Liver (tissue), 8 donors: ENCODE measurements at regions not wholly inside any gene's neighbourhood (a gene's known extent, or its start where the extent isn't known, plus 50 kb on each side); places are given as distances from the start of the nearest gene placed in this dataset.

Experiments
- DNase-seq: peaks from one replicate; pipeline ENCODE4 v3.0.0-alpha.2; 2017; ENCODE audit warnings: low spot score
- H3K27ac ChIP-seq, 2 donors: one replicate each; pipeline ENCODE4 v1.7.0; 2013; ENCODE audit warnings: inconsistent platforms in 2 of 2, low read length in 2 of 2, control low read depth in 1 of 2, low read depth in 1 of 2, mild to moderate bottlenecking in 1 of 2
- H3K27me3 ChIP-seq, 4 donors: one replicate each; pipeline versions ENCODE4 v1.6.1 to v1.7.0; 2013; ENCODE audit warnings: low read length in 3 of 4, inconsistent platforms in 1 of 4, mild to moderate bottlenecking in 1 of 4, moderate library complexity in 1 of 4; ENCODE audit not compliant: control insufficient read depth in 4 of 4, insufficient read depth in 4 of 4
- H3K36me3 ChIP-seq, 4 donors: one replicate each; pipeline versions ENCODE4 v1.6.1 to v1.7.0; 2013; ENCODE audit warnings: low read length in 3 of 4, mild to moderate bottlenecking in 3 of 4, low read depth in 1 of 4, moderate library complexity in 1 of 4; ENCODE audit not compliant: control insufficient read depth in 4 of 4, insufficient read depth in 3 of 4
- H3K4me1 ChIP-seq, 4 donors: one replicate each; pipeline versions ENCODE4 v1.6.1 to v1.7.0; 2013; ENCODE audit warnings: low read length in 3 of 4, mild to moderate bottlenecking in 3 of 4, moderate library complexity in 1 of 4; ENCODE audit not compliant: control insufficient read depth in 4 of 4, insufficient read depth in 4 of 4
- H3K4me3 ChIP-seq, 3 donors: one replicate each; pipeline versions ENCODE4 v1.6.1 to v1.7.0; 2013; ENCODE audit warnings: low read length in 3 of 3, control low read depth in 1 of 3, low read depth in 1 of 3, mild to moderate bottlenecking in 1 of 3
- H3K9ac ChIP-seq, 2 donors: one replicate each; pipeline ENCODE4 v1.7.0; 2013; ENCODE audit warnings: low read length in 2 of 2, mild to moderate bottlenecking in 2 of 2, moderate library complexity in 2 of 2, control low read depth in 1 of 2, low read depth in 1 of 2
- H3K9me3 ChIP-seq, 4 donors: one replicate each; pipeline versions ENCODE4 v1.6.1 to v1.7.0; 2013; ENCODE audit warnings: low read length in 3 of 4; ENCODE audit not compliant: control insufficient read depth in 4 of 4
- EGR1 ChIP-seq, 2 donors: IDR thresholded peaks; 2 replicates each; pipeline ENCODE4 v1.6.1; 2016 to 2018; ENCODE audit warnings: antibody characterized with exemption in 2 of 2, low read depth in 2 of 2
- FOXA1 ChIP-seq: IDR thresholded peaks from 2 replicates; pipeline ENCODE4 v1.6.1; 2016; ENCODE audit warnings: antibody characterized with exemption
- FOXA2 ChIP-seq: IDR thresholded peaks from 2 replicates; pipeline ENCODE4 v1.6.1; 2016; ENCODE audit warnings: antibody characterized with exemption
- GABPA ChIP-seq, 2 donors: IDR thresholded peaks in 1 of 2; conservative IDR thresholded peaks in 1 of 2; 2 replicates each; pipeline ENCODE4 v1.6.1; 2016; ENCODE audit warnings: antibody characterized with exemption in 2 of 2, mild to moderate bottlenecking in 1 of 2, moderate library complexity in 1 of 2
- HNF4A ChIP-seq, 2 donors: conservative IDR thresholded peaks; 2 replicates each; pipeline ENCODE4 v1.6.1; 2016; ENCODE audit warnings: antibody characterized with exemption in 2 of 2, mild to moderate bottlenecking in 2 of 2
- HNF4G ChIP-seq: IDR thresholded peaks from 2 replicates; pipeline ENCODE4 v1.6.1; 2016; ENCODE audit warnings: antibody characterized with exemption
- JUND ChIP-seq, 2 donors: IDR thresholded peaks; 2 replicates each; pipeline ENCODE4 v1.6.1; 2016; ENCODE audit warnings: antibody characterized with exemption in 2 of 2
- NR2F2 ChIP-seq: IDR thresholded peaks from 2 replicates; pipeline ENCODE4 v1.6.1; 2016; ENCODE audit warnings: antibody characterized with exemption
- RAD21 ChIP-seq, 2 donors: IDR thresholded peaks; 2 replicates each; pipeline ENCODE4 v1.6.1; 2016; ENCODE audit warnings: antibody characterized with exemption in 2 of 2, mild to moderate bottlenecking in 2 of 2
- RXRA ChIP-seq, 2 donors: IDR thresholded peaks; 2 replicates each; pipeline ENCODE4 v1.6.1; 2017 to 2018; ENCODE audit warnings: antibody characterized with exemption in 2 of 2, mild to moderate bottlenecking in 1 of 2
- SP1 ChIP-seq: IDR thresholded peaks from 2 replicates; pipeline ENCODE4 v1.6.1; 2018; ENCODE audit warnings: antibody characterized with exemption, mild to moderate bottlenecking
- TAF1 ChIP-seq: conservative IDR thresholded peaks from 2 replicates; pipeline ENCODE4 v1.6.1; 2016; ENCODE audit warnings: antibody characterized with exemption, mild to moderate bottlenecking
- YY1 ChIP-seq: IDR thresholded peaks from 2 replicates; pipeline ENCODE4 v1.6.1; 2016; ENCODE audit warnings: antibody characterized with exemption, mild to moderate bottlenecking
- WGBS: extraction: QIAGEN DNeasy Blood & Tissue Kit; methylation state at CpG from one replicate; pipeline ENCODE4 v1.1.7; 2013; 5-methylcytosine and 5-hydroxymethylcytosine counted together
- TF ChIP-seq, protein P1 (sequence below): IDR thresholded peaks from 2 replicates; pipeline ENCODE4 v1.6.1; 2016; ENCODE audit warnings: antibody characterized with exemption
- TF ChIP-seq, protein P2 (sequence below): IDR thresholded peaks from 2 replicates; pipeline ENCODE4 v1.6.1; 2016; ENCODE audit warnings: antibody characterized with exemption
- TF ChIP-seq, protein P3 (sequence below): fragments of 150-350 bp; IDR thresholded peaks from 2 replicates; pipeline ENCODE4 v1.5.1; 2017; ENCODE audit warnings: improper control_type of control experiment, low read depth, low read length; ENCODE audit not compliant: missing input control
- TF ChIP-seq, protein P4 (sequence below): IDR thresholded peaks from 2 replicates; pipeline ENCODE4 v1.6.1; 2016; ENCODE audit warnings: antibody characterized with exemption
- TF ChIP-seq, protein P5 (sequence below): IDR thresholded peaks from 2 replicates; pipeline ENCODE4 v1.6.1; 2016; ENCODE audit warnings: antibody characterized with exemption, mild to moderate bottlenecking
- donor health status: healthy.
- donor health status: healthy.
- donor health status: healthy.
- donor health status: healthy.
- donor health status: healthy.

DNA sequence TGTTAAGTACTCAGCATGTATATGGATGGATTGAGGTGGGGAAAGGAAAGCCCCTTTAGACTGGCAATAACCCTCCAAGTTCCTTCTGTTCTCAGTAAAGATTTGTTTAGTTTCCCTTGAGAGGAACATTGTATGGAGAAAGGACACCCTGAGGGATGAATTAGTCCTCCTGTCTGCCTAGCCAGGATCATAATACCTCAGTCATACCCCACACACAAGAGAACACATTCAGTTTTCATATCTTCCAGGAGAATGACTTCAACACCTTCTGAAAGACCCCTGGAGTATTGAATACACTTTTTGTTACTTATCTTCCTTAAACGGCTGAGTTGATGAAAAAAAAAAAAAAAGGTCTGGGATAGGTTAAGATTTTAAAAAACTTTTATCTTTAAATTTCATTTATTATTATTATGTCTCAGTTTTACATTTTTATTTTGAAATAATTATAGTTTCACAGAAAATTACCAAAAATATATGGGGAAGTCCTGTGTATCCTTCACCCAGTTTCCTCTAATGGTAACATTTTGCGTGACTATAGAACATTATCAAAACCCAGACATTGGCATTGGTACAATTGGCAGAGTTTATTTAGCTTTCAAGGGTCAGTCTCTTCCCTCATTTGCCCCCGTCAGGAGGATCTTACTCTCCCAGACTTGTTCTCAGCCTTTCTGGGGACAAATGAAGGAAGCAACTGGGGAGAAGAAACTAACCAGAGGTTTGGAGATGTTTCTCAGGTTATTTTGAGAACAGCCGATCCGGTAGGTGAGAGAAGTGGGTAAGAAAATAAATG lies 88.0 kb downstream of the ACTBL2 start:
- TF ChIP-seq, protein P1, sequence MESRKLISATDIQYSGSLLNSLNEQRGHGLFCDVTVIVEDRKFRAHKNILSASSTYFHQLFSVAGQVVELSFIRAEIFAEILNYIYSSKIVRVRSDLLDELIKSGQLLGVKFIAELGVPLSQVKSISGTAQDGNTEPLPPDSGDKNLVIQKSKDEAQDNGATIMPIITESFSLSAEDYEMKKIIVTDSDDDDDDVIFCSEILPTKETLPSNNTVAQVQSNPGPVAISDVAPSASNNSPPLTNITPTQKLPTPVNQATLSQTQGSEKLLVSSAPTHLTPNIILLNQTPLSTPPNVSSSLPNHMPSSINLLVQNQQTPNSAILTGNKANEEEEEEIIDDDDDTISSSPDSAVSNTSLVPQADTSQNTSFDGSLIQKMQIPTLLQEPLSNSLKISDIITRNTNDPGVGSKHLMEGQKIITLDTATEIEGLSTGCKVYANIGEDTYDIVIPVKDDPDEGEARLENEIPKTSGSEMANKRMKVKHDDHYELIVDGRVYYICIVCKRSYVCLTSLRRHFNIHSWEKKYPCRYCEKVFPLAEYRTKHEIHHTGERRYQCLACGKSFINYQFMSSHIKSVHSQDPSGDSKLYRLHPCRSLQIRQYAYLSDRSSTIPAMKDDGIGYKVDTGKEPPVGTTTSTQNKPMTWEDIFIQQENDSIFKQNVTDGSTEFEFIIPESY: no peak
- no peak for TF ChIP-seq JUND (IDR thresholded peaks at IDR 0.05)
- no peak for TF ChIP-seq FOXA2
- TF ChIP-seq NR2F2: no peak
- TF ChIP-seq, protein P2, sequence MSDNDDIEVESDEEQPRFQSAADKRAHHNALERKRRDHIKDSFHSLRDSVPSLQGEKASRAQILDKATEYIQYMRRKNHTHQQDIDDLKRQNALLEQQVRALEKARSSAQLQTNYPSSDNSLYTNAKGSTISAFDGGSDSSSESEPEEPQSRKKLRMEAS: no peak
- TF ChIP-seq, protein P3, sequence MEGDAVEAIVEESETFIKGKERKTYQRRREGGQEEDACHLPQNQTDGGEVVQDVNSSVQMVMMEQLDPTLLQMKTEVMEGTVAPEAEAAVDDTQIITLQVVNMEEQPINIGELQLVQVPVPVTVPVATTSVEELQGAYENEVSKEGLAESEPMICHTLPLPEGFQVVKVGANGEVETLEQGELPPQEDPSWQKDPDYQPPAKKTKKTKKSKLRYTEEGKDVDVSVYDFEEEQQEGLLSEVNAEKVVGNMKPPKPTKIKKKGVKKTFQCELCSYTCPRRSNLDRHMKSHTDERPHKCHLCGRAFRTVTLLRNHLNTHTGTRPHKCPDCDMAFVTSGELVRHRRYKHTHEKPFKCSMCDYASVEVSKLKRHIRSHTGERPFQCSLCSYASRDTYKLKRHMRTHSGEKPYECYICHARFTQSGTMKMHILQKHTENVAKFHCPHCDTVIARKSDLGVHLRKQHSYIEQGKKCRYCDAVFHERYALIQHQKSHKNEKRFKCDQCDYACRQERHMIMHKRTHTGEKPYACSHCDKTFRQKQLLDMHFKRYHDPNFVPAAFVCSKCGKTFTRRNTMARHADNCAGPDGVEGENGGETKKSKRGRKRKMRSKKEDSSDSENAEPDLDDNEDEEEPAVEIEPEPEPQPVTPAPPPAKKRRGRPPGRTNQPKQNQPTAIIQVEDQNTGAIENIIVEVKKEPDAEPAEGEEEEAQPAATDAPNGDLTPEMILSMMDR: no peak
- no peak for TF ChIP-seq RXRA (IDR thresholded peaks at IDR 0.05)
- TF ChIP-seq HNF4G: no peak
- TF ChIP-seq RAD21 (IDR thresholded peaks at IDR 0.05): no peak
- TF ChIP-seq EGR1 (IDR thresholded peaks at IDR 0.05; ENCODE audit: low read depth in 2 of 2): no peak
- no peak for TF ChIP-seq FOXA1
- TF ChIP-seq YY1: no peak
- no peak for TF ChIP-seq GABPA (IDR thresholded peaks at IDR 0.05 in 1 of 2, conservative IDR thresholded peaks at IDR 0.05 in 1 of 2)
- TF ChIP-seq, protein P4, sequence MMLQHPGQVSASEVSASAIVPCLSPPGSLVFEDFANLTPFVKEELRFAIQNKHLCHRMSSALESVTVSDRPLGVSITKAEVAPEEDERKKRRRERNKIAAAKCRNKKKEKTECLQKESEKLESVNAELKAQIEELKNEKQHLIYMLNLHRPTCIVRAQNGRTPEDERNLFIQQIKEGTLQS: no peak
- no peak for TF ChIP-seq SP1
- TF ChIP-seq TAF1: no peak
- TF ChIP-seq, protein P5, sequence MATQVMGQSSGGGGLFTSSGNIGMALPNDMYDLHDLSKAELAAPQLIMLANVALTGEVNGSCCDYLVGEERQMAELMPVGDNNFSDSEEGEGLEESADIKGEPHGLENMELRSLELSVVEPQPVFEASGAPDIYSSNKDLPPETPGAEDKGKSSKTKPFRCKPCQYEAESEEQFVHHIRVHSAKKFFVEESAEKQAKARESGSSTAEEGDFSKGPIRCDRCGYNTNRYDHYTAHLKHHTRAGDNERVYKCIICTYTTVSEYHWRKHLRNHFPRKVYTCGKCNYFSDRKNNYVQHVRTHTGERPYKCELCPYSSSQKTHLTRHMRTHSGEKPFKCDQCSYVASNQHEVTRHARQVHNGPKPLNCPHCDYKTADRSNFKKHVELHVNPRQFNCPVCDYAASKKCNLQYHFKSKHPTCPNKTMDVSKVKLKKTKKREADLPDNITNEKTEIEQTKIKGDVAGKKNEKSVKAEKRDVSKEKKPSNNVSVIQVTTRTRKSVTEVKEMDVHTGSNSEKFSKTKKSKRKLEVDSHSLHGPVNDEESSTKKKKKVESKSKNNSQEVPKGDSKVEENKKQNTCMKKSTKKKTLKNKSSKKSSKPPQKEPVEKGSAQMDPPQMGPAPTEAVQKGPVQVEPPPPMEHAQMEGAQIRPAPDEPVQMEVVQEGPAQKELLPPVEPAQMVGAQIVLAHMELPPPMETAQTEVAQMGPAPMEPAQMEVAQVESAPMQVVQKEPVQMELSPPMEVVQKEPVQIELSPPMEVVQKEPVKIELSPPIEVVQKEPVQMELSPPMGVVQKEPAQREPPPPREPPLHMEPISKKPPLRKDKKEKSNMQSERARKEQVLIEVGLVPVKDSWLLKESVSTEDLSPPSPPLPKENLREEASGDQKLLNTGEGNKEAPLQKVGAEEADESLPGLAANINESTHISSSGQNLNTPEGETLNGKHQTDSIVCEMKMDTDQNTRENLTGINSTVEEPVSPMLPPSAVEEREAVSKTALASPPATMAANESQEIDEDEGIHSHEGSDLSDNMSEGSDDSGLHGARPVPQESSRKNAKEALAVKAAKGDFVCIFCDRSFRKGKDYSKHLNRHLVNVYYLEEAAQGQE: no peak
- no peak for TF ChIP-seq HNF4A (conservative IDR thresholded peaks at IDR 0.05)
- no peak overlapping the region for H3K4me3 ChIP-seq
- 87% methylated on average over 5 of the region's 5 CpGs for WGBS
- no peak overlapping the region for H3K9ac ChIP-seq
- H3K27ac ChIP-seq: no peak overlapping the region
- no peaks in the 10 kb centered on the region for H3K9me3 ChIP-seq
- DNase-seq: no peak
- no peaks in the 10 kb centered on the region for H3K4me1 ChIP-seq
- no peaks in the 10 kb centered on the region for H3K36me3 ChIP-seq
- H3K27me3 ChIP-seq: no peaks in the 10 kb centered on the region
